ENCODE measurements at regions not wholly inside any gene's neighbourhood (a gene's known extent, or its start where the extent isn't known, plus 50 kb on each side); places are given as distances from the start of the nearest gene placed in this dataset.

DNA sequence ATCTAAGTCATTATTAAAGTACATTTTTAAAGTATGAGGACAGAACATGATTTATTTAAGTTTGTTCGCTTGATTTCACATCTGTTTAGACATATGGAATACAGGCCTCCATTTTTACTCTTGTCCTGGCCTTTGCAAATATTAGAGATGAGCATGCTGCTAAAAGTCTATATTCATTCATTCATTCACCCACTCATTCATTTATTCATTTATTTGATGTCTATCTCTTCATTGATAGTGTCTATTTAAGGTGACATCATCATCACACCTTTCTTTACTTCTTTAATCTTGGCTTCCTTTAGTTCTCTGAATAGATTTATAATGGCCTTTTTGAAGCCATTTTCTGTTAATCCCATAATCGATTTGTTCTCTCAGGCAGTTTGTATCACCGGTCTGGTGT is 68.0 kb downstream of the THNSL1 start:
- intact Hi-C loops (cut with micrococcal nuclease): loop anchor here (5.0 to 10.0 kb wide), 5 partner anchors 67 to 887 kb away; partner anchors contain the start of genes ENKUR (in 1 of the 2), PRTFDC1 (in 1 of the 2) and THNSL1 (in 1 of the 2)
- no peaks in the 10 kb centered on the region for H3K9me3 Mint-ChIP-seq

DNA sequence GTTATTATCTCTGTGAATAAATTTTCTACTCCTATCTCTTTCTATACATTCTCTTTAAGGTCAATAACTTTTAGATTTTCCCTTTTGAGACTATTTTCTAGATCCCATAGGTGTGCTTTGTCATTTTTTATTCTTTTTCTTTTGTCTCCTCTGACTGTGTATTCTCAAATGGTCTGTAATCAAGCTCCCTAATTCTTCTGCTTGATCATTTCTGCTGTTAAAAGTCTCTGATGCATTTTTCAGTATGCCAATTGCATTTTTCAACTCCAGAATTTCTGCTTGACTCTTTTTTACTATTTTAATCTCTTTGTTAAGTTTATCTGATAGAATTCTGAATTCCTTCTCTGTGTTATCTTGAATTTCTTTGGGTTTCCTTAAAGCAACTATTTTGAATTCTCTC is 78.2 kb downstream of the THNSL1 start:
- Histone ChIP-seq H3K4me3 (ENCODE audit: low read length) (no peak overlapping the region), H3K36me3 (ENCODE audit: control insufficient read depth in 2 of 3, insufficient read depth in 3 of 3, low read length in 3 of 3) (no peaks in the 10 kb centered on the region), H3K27ac (ENCODE audit: low read depth, low read length) (no peak overlapping the region), H3K27me3 (ENCODE audit: control insufficient read depth in 2 of 2, insufficient read depth in 2 of 2, low read length in 2 of 2) (no peaks in the 10 kb centered on the region), H3K4me1 (ENCODE audit: control insufficient read depth in 2 of 2, insufficient read depth in 2 of 2, low read length in 2 of 2) (no peaks in the 10 kb centered on the region), H3K9me3 (ENCODE audit: control insufficient read depth in 2 of 3, low read length in 3 of 3) (peaks cover 0 to 18% (median 0%) of the 10 kb centered on the region in 3 experiments)
- Mint-ChIP-seq H3K27ac (no peak overlapping the region), H3K27me3 (peaks cover 3 to 45% (median 39%) of the 10 kb centered on the region in 5 donors), H3K9me3 (peaks cover 8 to 63% (median 28%) of the 10 kb centered on the region in 11 donors), H3K4me3 (no peak overlapping the region), H3K4me1 (no peaks in the 10 kb centered on the region), H3K36me3 (peaks cover 0 to 21% (median 7%) of the 10 kb centered on the region in 5 donors)
- ChIA-PET POLR2A (no interaction called here), CTCF (no interaction called here)
- ATAC-seq: no peak
- DNase-seq: no peak
- intact Hi-C loops (cut with micrococcal nuclease): no loop called here

More for the DNA sequence above, 68.0 kb downstream of the THNSL1 start:
- peaks cover 0 to 4% of the 10 kb centered on the region in 2 donors for H3K27me3 ChIP-seq (ENCODE audit: control insufficient read depth in 2 of 2, insufficient read depth in 2 of 2, low read length in 2 of 2)
- ChIA-PET CTCF (interaction anchor here (1.1 kb wide), 1 partner anchor 442 kb away, joined by 3 read pairs; no protein-coding TSS in a partner anchor), POLR2A (no interaction called here)
- no peaks in the 10 kb centered on the region for H3K9me3 ChIP-seq (ENCODE audit: control insufficient read depth in 2 of 3, low read length in 3 of 3)
- H3K4me3 ChIP-seq (ENCODE audit: low read length): no peak overlapping the region
- no peak overlapping the region for H3K4me3 Mint-ChIP-seq
- H3K27ac ChIP-seq (ENCODE audit: low read depth, low read length): no peak overlapping the region
- no peaks in the 10 kb centered on the region for H3K36me3 Mint-ChIP-seq
- DNase-seq (no peak), ATAC-seq (no peak)
- H3K27ac Mint-ChIP-seq: no peak overlapping the region
- H3K36me3 ChIP-seq (ENCODE audit: control insufficient read depth in 2 of 3, insufficient read depth in 3 of 3, low read length in 3 of 3): no peaks in the 10 kb centered on the region
- H3K4me1 Mint-ChIP-seq: peaks cover 0 to 5% (median 4%) of the 10 kb centered on the region in 7 donors
- peaks cover 0 to 24% (median 12%) of the 10 kb centered on the region in 5 donors for H3K27me3 Mint-ChIP-seq
- peaks cover 0 to 4% of the 10 kb centered on the region in 2 donors for H3K4me1 ChIP-seq (ENCODE audit: control insufficient read depth in 2 of 2, insufficient read depth in 2 of 2, low read length in 2 of 2)

DNA sequence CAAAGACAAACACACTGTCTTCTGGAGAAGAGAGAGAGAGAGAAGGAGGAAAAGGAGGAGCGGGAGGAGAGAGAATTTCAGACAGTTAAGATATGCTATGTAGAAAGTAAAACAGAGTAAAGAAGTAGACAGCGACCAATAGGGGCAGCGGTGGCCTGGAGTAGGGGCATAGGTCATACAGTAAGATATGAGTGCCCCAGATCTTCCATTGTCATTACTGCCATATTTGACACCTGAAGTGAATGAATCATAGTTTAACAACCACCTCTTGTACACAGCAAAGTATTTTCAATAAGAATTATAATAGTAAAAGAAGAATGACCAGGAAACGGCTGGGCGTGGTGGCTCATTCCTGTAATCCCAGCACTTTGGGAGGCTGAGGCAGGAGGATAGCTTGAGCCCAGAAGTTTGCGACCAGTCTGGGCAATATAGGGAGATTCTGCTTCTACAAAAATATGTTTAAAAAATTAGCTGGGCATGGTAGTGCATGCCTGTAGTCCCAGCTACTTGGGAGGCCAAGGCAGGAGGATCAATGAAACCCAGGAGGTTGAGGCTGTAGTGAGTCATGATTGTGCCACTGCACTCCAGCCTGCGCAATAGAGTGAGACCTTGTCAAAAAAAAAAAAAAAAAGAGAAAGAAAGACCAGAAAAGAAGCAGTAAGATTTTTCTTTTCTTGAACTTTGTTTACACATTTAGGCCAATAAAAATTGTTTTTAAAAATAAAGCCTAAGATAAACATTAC is 77.0 kb upstream of the GPR158 start:
- Histone ChIP-seq H3K27ac (ENCODE audit: low read depth, low read length) (no peak overlapping the region), H3K4me1 (ENCODE audit: control insufficient read depth in 2 of 2, insufficient read depth in 2 of 2, low read length in 2 of 2) (no peaks in the 10 kb centered on the region), H3K9me3 (ENCODE audit: control insufficient read depth in 2 of 3, low read length in 3 of 3) (peaks cover 0 to 18% (median 0%) of the 10 kb centered on the region in 3 experiments), H3K36me3 (ENCODE audit: control insufficient read depth in 2 of 3, insufficient read depth in 3 of 3, low read length in 3 of 3) (no peaks in the 10 kb centered on the region), H3K4me3 (ENCODE audit: low read length) (no peak overlapping the region), H3K27me3 (ENCODE audit: control insufficient read depth in 2 of 2, insufficient read depth in 2 of 2, low read length in 2 of 2) (no peaks in the 10 kb centered on the region)
- H3K4me3 Mint-ChIP-seq: no peak overlapping the region
- peaks cover 0 to 21% (median 7%) of the 10 kb centered on the region in 5 donors for H3K36me3 Mint-ChIP-seq
- intact Hi-C loops (cut with micrococcal nuclease): no loop called here
- H3K27ac Mint-ChIP-seq: no peak overlapping the region
- DNase-seq (no peak), ATAC-seq (no peak)
- ChIA-PET POLR2A (no interaction called here), CTCF (no interaction called here)
- no peaks in the 10 kb centered on the region for H3K4me1 Mint-ChIP-seq
- peaks cover 8 to 47% (median 23%) of the 10 kb centered on the region in 11 donors for H3K9me3 Mint-ChIP-seq
- peaks cover 0 to 59% (median 42%) of the 10 kb centered on the region in 5 donors for H3K27me3 Mint-ChIP-seq

DNA sequence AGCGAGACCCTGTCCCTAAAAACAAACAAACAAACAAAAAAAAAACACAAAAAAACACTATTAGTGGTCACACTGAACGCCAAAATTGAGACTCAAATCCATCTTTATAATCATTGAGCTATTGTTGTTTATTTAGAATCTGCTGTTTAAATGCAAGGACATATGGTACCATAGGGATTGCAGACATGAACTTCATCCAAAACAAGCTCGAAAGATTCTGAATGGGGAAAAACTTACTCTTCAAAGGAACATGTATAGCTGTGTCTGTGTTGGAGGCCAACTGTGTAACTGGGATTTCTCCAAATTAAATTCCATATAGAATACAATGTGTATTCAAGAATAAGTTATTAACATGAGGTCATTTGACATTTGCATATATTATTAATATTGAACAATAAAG is 74.7 kb upstream of the GPR158 start:
- ChIA-PET CTCF (no interaction called here), POLR2A (no interaction called here)
- H3K27ac ChIP-seq (ENCODE audit: low read depth, low read length): no peak overlapping the region
- H3K27me3 ChIP-seq (ENCODE audit: control insufficient read depth in 2 of 2, insufficient read depth in 2 of 2, low read length in 2 of 2): no peaks in the 10 kb centered on the region
- no peak overlapping the region for H3K27ac Mint-ChIP-seq
- no peaks in the 10 kb centered on the region for H3K4me1 Mint-ChIP-seq
- H3K36me3 ChIP-seq (ENCODE audit: control insufficient read depth in 2 of 3, insufficient read depth in 3 of 3, low read length in 3 of 3): no peaks in the 10 kb centered on the region
- intact Hi-C loops (cut with micrococcal nuclease): no loop called here
- H3K4me3 ChIP-seq (ENCODE audit: low read length): no peak overlapping the region
- peaks cover 0 to 4% (median 0%) of the 10 kb centered on the region in 5 donors for H3K36me3 Mint-ChIP-seq
- peaks cover 2 to 39% (median 33%) of the 10 kb centered on the region in 5 donors for H3K27me3 Mint-ChIP-seq
- no peak for DNase-seq
- ATAC-seq: no peak
- peaks cover 0 to 10% (median 0%) of the 10 kb centered on the region in 3 experiments for H3K9me3 ChIP-seq (ENCODE audit: control insufficient read depth in 2 of 3, low read length in 3 of 3)
- H3K4me1 ChIP-seq (ENCODE audit: control insufficient read depth in 2 of 2, insufficient read depth in 2 of 2, low read length in 2 of 2): no peaks in the 10 kb centered on the region
- H3K9me3 Mint-ChIP-seq: peaks cover 0 to 24% (median 9%) of the 10 kb centered on the region in 11 donors
- H3K4me3 Mint-ChIP-seq: no peak overlapping the region

DNA sequence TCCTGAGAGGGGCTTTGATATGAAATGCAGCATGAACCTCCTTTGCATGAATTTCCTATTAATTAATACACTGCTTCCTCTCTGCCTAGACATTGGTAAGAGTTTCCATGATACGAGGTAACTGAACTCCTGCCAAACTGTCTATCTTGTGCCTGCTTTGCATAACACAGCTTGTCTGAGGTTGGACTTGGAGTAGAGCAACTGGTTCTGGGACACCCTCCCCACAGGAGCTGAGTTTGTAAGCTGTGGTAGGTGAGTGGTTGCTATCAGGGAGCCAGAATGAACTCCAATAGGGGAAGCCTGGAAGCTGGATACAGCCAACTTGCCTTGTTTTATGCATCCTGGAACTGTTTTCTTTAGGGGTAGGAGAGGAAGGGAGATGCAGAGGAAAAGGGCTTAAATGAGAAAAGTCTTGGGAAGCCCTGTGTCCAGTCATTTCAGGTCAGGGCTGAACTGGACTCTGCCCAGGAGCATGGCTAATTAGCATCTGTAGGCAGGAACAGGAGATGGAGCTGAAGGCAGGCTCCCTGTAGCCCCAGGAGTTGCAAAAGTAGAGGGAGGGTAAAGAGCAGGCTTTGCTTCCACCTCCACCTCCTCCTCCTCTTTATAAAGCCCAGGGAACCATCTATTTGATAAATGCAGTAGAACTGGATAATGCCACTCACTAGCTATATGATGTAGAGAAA is 73.2 kb upstream of the GPR158 start:
- H3K27me3 ChIP-seq (ENCODE audit: control insufficient read depth in 2 of 2, insufficient read depth in 2 of 2, low read length in 2 of 2): no peaks in the 10 kb centered on the region
- intact Hi-C loops (cut with micrococcal nuclease): no loop called here
- H3K36me3 Mint-ChIP-seq: peaks cover 0 to 4% (median 0%) of the 10 kb centered on the region in 5 donors
- H3K4me3 Mint-ChIP-seq: no peak overlapping the region
- H3K27ac ChIP-seq (ENCODE audit: low read depth, low read length): no peak overlapping the region
- H3K27ac Mint-ChIP-seq: no peak overlapping the region
- CTCF ChIA-PET: no interaction called here
- POLR2A ChIA-PET: no interaction called here
- H3K36me3 ChIP-seq (ENCODE audit: control insufficient read depth in 2 of 3, insufficient read depth in 3 of 3, low read length in 3 of 3): no peaks in the 10 kb centered on the region
- ATAC-seq (no peak), DNase-seq (no peak)
- no peak overlapping the region for H3K4me3 ChIP-seq (ENCODE audit: low read length)
- no peaks in the 10 kb centered on the region for H3K9me3 ChIP-seq (ENCODE audit: control insufficient read depth in 2 of 3, low read length in 3 of 3)
- H3K27me3 Mint-ChIP-seq: peaks cover 2 to 39% (median 34%) of the 10 kb centered on the region in 5 donors
- H3K4me1 Mint-ChIP-seq: no peaks in the 10 kb centered on the region
- H3K9me3 Mint-ChIP-seq: peaks cover 0 to 12% (median 4%) of the 10 kb centered on the region in 11 donors
- no peaks in the 10 kb centered on the region for H3K4me1 ChIP-seq (ENCODE audit: control insufficient read depth in 2 of 2, insufficient read depth in 2 of 2, low read length in 2 of 2)

DNA sequence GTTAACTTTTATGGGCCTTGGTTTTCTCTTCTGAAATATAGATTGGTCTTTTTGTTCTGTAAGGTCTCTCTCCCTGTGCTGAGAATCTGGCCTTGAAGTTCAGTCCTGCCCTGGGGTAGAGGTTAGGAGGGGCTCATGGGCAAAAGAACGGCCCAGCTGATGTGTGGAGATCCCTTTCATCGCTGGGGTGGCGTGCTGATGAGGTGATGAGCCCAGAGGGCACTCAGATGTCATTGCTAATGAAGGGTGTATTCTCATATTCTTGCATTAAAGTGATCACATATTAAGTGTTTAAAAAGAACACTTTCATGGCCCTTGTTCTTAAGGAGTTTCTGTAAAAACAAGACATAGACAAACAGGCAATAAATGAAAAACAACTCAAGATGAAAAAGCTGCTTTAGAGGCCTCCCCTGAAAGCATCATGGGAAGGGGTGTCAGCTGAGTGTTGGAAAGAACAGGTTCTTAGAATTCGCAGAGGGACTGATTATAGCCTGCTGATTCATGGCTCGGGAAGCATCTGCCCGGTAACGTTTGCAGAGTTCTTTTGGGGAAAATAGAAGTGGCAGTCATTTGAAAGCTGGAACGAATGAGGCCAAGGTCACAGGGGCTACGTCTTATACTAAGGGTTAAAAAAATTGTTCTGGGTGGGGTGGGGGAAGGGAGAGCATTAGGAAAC is 72.5 kb upstream of the GPR158 start:
- Histone ChIP-seq H3K36me3 (ENCODE audit: control insufficient read depth in 2 of 3, insufficient read depth in 3 of 3, low read length in 3 of 3) (no peaks in the 10 kb centered on the region), H3K4me1 (ENCODE audit: control insufficient read depth in 2 of 2, insufficient read depth in 2 of 2, low read length in 2 of 2) (no peaks in the 10 kb centered on the region), H3K27me3 (ENCODE audit: control insufficient read depth in 2 of 2, insufficient read depth in 2 of 2, low read length in 2 of 2) (no peaks in the 10 kb centered on the region), H3K4me3 (ENCODE audit: low read length) (no peak overlapping the region), H3K9me3 (ENCODE audit: control insufficient read depth in 2 of 3, low read length in 3 of 3) (no peaks in the 10 kb centered on the region), H3K27ac (ENCODE audit: low read depth, low read length) (no peak overlapping the region)
- Mint-ChIP-seq H3K36me3 (peaks cover 0 to 4% (median 0%) of the 10 kb centered on the region in 5 donors), H3K27ac (no peak overlapping the region), H3K4me1 (no peaks in the 10 kb centered on the region), H3K4me3 (no peak overlapping the region), H3K27me3 (peaks cover 2 to 34% (median 32%) of the 10 kb centered on the region in 5 donors), H3K9me3 (peaks cover 0 to 5% (median 0%) of the 10 kb centered on the region in 11 donors)
- no peak for DNase-seq
- CTCF ChIA-PET: no interaction called here
- POLR2A ChIA-PET: no interaction called here
- no peak for ATAC-seq
- intact Hi-C loops (cut with micrococcal nuclease): no loop called here

Data from naive thymus-derived CD4-positive, alpha-beta T cell (primary cell).